ENCODE measurements at regions not wholly inside any gene's neighbourhood (a gene's known extent, or its start where the extent isn't known, plus 50 kb on each side); places are given as distances from the start of the nearest gene placed in this dataset.
"Not testable (repeated sequence)": the region's sequence is repeated elsewhere in the genome, so short reads cannot be mapped to it uniquely, and the experiment has no call there.

GRCh38 chr5:71783891-71784290 is 64.8 kb downstream of the CARTPT start:
- H3K27ac Mint-ChIP-seq, result no peak overlapping the region
- no peaks in the 10 kb centered on the region for H3K36me3 Mint-ChIP-seq (ENCODE audit: insufficient read depth)
- peaks cover 20% of the 10 kb centered on the region for H3K27me3 Mint-ChIP-seq
- peaks cover 3% of the 10 kb centered on the region for H3K4me1 Mint-ChIP-seq (ENCODE audit: low read depth)
- H3K9me3 Mint-ChIP-seq (ENCODE audit: low read depth), result no peaks in the 10 kb centered on the region
- no peak for TF ChIP-seq CTCF (IDR thresholded peaks at IDR 0.05; ENCODE audit: unreplicated experiment)
- DNase-seq (ENCODE audit: low spot score, unreplicated experiment), result no peak
- no peak overlapping the region for H3K4me3 Mint-ChIP-seq (ENCODE audit: low read depth)

- peaks cover 4% of the 10 kb centered on the region for H3K9me3 Mint-ChIP-seq (ENCODE audit: low read depth)
- peaks cover 1% of the 10 kb centered on the region for H3K36me3 Mint-ChIP-seq (ENCODE audit: insufficient read depth)
- H3K27me3 Mint-ChIP-seq, result peaks cover 13% of the 10 kb centered on the region
- no peak overlapping the region for H3K27ac Mint-ChIP-seq
- TF ChIP-seq CTCF (IDR thresholded peaks at IDR 0.05; ENCODE audit: unreplicated experiment), result no peak
- no peak for DNase-seq (ENCODE audit: low spot score, unreplicated experiment)
- peaks cover 4% of the 10 kb centered on the region for H3K4me1 Mint-ChIP-seq (ENCODE audit: low read depth)
- no peak overlapping the region for H3K4me3 Mint-ChIP-seq (ENCODE audit: low read depth)
Observed at GRCh38 chr5:71786337-71787055, 67.4 kb downstream of the CARTPT start.

GRCh38 chr5:71788794-71789193 is 69.7 kb downstream of the CARTPT start:
- peaks cover 11% of the 10 kb centered on the region for H3K9me3 Mint-ChIP-seq (ENCODE audit: low read depth)
- no peak for TF ChIP-seq CTCF (IDR thresholded peaks at IDR 0.05; ENCODE audit: unreplicated experiment)
- H3K4me3 Mint-ChIP-seq (ENCODE audit: low read depth), result no peak overlapping the region
- DNase-seq (ENCODE audit: low spot score, unreplicated experiment), result no peak
- peaks cover 3% of the 10 kb centered on the region for H3K4me1 Mint-ChIP-seq (ENCODE audit: low read depth)
- H3K27ac Mint-ChIP-seq, result no peak overlapping the region
- H3K36me3 Mint-ChIP-seq (ENCODE audit: insufficient read depth), result peaks cover 1% of the 10 kb centered on the region
- peaks cover 7% of the 10 kb centered on the region for H3K27me3 Mint-ChIP-seq

- no peak overlapping the region for H3K4me3 Mint-ChIP-seq (ENCODE audit: low read depth)
- peaks cover 11% of the 10 kb centered on the region for H3K9me3 Mint-ChIP-seq (ENCODE audit: low read depth)
- TF ChIP-seq CTCF (IDR thresholded peaks at IDR 0.05; ENCODE audit: unreplicated experiment), result no peak
- DNase-seq (ENCODE audit: low spot score, unreplicated experiment), result no peak
- peaks cover 2% of the 10 kb centered on the region for H3K27me3 Mint-ChIP-seq
- H3K4me1 Mint-ChIP-seq (ENCODE audit: low read depth), result peaks cover 3% of the 10 kb centered on the region
- H3K27ac Mint-ChIP-seq, result no peak overlapping the region
- H3K36me3 Mint-ChIP-seq (ENCODE audit: insufficient read depth), result peaks cover 1% of the 10 kb centered on the region
Observed at GRCh38 chr5:71789746-71790145, 70.7 kb downstream of the CARTPT start.

GRCh38 chr5:71790433-71790832 is 71.4 kb downstream of the CARTPT start:
- peaks cover 1% of the 10 kb centered on the region for H3K36me3 Mint-ChIP-seq (ENCODE audit: insufficient read depth)
- H3K27me3 Mint-ChIP-seq, result peaks cover 2% of the 10 kb centered on the region
- no peak for DNase-seq (ENCODE audit: low spot score, unreplicated experiment)
- H3K4me1 Mint-ChIP-seq (ENCODE audit: low read depth), result peaks cover 3% of the 10 kb centered on the region
- H3K4me3 Mint-ChIP-seq (ENCODE audit: low read depth), result no peak overlapping the region
- no peak for TF ChIP-seq CTCF (IDR thresholded peaks at IDR 0.05; ENCODE audit: unreplicated experiment)
- H3K9me3 Mint-ChIP-seq (ENCODE audit: low read depth), result peaks cover 14% of the 10 kb centered on the region
- H3K27ac Mint-ChIP-seq, result no peak overlapping the region

GRCh38 chr5:71792041-71792440 is 73.0 kb downstream of the CARTPT start:
- peaks cover 17% of the 10 kb centered on the region for H3K9me3 Mint-ChIP-seq (ENCODE audit: low read depth)
- H3K4me3 Mint-ChIP-seq (ENCODE audit: low read depth); DNase-seq (ENCODE audit: low spot score, unreplicated experiment); H3K4me1 Mint-ChIP-seq (ENCODE audit: low read depth); H3K27ac Mint-ChIP-seq; H3K27me3 Mint-ChIP-seq; H3K36me3 Mint-ChIP-seq (ENCODE audit: insufficient read depth): not testable (repeated sequence)
